ENCODE measurements at regions not wholly inside any gene's neighbourhood (a gene's known extent, or its start where the extent isn't known, plus 50 kb on each side); places are given as distances from the start of the nearest gene placed in this dataset.
"Not testable (repeated sequence)": the region's sequence is repeated elsewhere in the genome, so short reads cannot be mapped to it uniquely, and the experiment has no call there.

GRCh38 chr4:115973768-115974167 is 860.3 kb upstream of the NDST4 start:
- TF ChIP-seq CTCF (IDR thresholded peaks at IDR 0.05; ENCODE audit: low read depth, low read length, missing control alignments), result no peak
- in situ Hi-C loops (cut with HindIII; ENCODE audit: low sequenced_read_pairs), result no loop called here
- H3K4me3 ChIP-seq (ENCODE audit: low read depth, low read length), result no peak overlapping the region
- DNase-seq (ENCODE audit: low read depth), result no peak

GRCh38 chr4:115972967-115973366 is 859.5 kb upstream of the NDST4 start:
- no peak overlapping the region for H3K4me3 ChIP-seq (ENCODE audit: low read depth, low read length)
- in situ Hi-C loops (cut with HindIII; ENCODE audit: low sequenced_read_pairs), result no loop called here
- TF ChIP-seq CTCF (IDR thresholded peaks at IDR 0.05; ENCODE audit: low read depth, low read length, missing control alignments), result no peak
- DNase-seq (ENCODE audit: low read depth), result no peak

GRCh38 chr4:115970859-115971258 is 857.4 kb upstream of the NDST4 start:
- no peak overlapping the region for H3K4me3 ChIP-seq (ENCODE audit: low read depth, low read length)
- no peak for DNase-seq (ENCODE audit: low read depth)
- in situ Hi-C loops (cut with HindIII; ENCODE audit: low sequenced_read_pairs), result no loop called here
- TF ChIP-seq CTCF (IDR thresholded peaks at IDR 0.05; ENCODE audit: low read depth, low read length, missing control alignments), result no peak

- in situ Hi-C loops (cut with HindIII; ENCODE audit: low sequenced_read_pairs), result no loop called here
- no peak overlapping the region for H3K4me3 ChIP-seq (ENCODE audit: low read depth, low read length)
- TF ChIP-seq CTCF (IDR thresholded peaks at IDR 0.05; ENCODE audit: low read depth, low read length, missing control alignments), result no peak
- no peak for DNase-seq (ENCODE audit: low read depth)
Measured at GRCh38 chr4:115969756-115970155, 856.3 kb upstream of the NDST4 start.

- no peak overlapping the region for H3K4me3 ChIP-seq (ENCODE audit: low read depth, low read length)
- in situ Hi-C loops (cut with HindIII; ENCODE audit: low sequenced_read_pairs), result no loop called here
- no peak for DNase-seq (ENCODE audit: low read depth)
- TF ChIP-seq CTCF (IDR thresholded peaks at IDR 0.05; ENCODE audit: low read depth, low read length, missing control alignments), result no peak
Measured at GRCh38 chr4:115965588-115965987, 852.2 kb upstream of the NDST4 start.

GRCh38 chr4:115956054-115956796 is 842.8 kb upstream of the NDST4 start:
- DNase-seq (ENCODE audit: low read depth); H3K4me3 ChIP-seq (ENCODE audit: low read depth, low read length); in situ Hi-C loops (cut with HindIII; ENCODE audit: low sequenced_read_pairs): not testable (repeated sequence)

GRCh38 chr4:115950806-115951205 is 837.4 kb upstream of the NDST4 start:
- in situ Hi-C loops (cut with HindIII; ENCODE audit: low sequenced_read_pairs), result no loop called here
- TF ChIP-seq CTCF (IDR thresholded peaks at IDR 0.05; ENCODE audit: low read depth, low read length, missing control alignments), result no peak
- H3K4me3 ChIP-seq (ENCODE audit: low read depth, low read length), result no peak overlapping the region
- no peak for DNase-seq (ENCODE audit: low read depth)

- H3K4me3 ChIP-seq (ENCODE audit: low read depth, low read length); DNase-seq (ENCODE audit: low read depth); in situ Hi-C loops (cut with HindIII; ENCODE audit: low sequenced_read_pairs): not testable (repeated sequence)
Measured at GRCh38 chr4:115949974-115950743, 836.7 kb upstream of the NDST4 start.
